SK-N-SH (cell line): ENCODE measurements at regions not wholly inside any gene's neighbourhood (a gene's known extent, or its start where the extent isn't known, plus 50 kb on each side); places are given as distances from the start of the nearest gene placed in this dataset.

ENCODE experiments used
- CTCF ChIA-PET: fragments of 300-600, 350-600 bp; formaldehyde crosslinking; extraction: SDS; loops from one replicate; lab custom pipeline; 2021; lab: Yijun Ruan, JAX
- POLR2A ChIA-PET: fragments of 350-600 bp; sonication (Branson Sonifier 250); formaldehyde crosslinking; extraction: SDS; loops from one replicate; lab custom pipeline; 2020; ENCODE audit warnings: antibody characterized with exemption, inconsistent platforms; lab: Yijun Ruan, JAX
- DNase-seq: peaks from one replicate; pipeline ENCODE4 v3.0.0; 2012
- H2AFZ ChIP-seq: fragments of 200-600 bp; sonication (generic); 2 replicates; pipeline ENCODE4 v1.8.1; 2016; ENCODE audit warnings: antibody characterized with exemption, mild to moderate bottlenecking, low read depth
- H3F3A ChIP-seq: fragments of 200-600 bp; sonication (generic); replicated peaks from 2 replicates; pipeline ENCODE3; 2016; ENCODE audit warnings: antibody characterized with exemption, mild to moderate bottlenecking; ENCODE audit not compliant: insufficient read depth
- H3K27ac ChIP-seq, 2 experiments: fragments of 200-500 bp in 1 of 2; fragments of 200-600 bp in 1 of 2; sonication (Bioruptor generic) in 1 of 2; sonication (generic), shearing (Covaris generic) in 1 of 2; 2 replicates each; pipeline versions ENCODE4 v1.5.1 to v1.6.1; 2014 to 2016; ENCODE audit warnings: low read depth in 2 of 2, inconsistent platforms in 1 of 2, low read length in 1 of 2, mild to moderate bottlenecking in 1 of 2, mixed read lengths in 1 of 2
- H3K27me3 ChIP-seq: fragments of 200-600 bp; sonication (generic), shearing (Covaris generic); 2 replicates; pipeline ENCODE4 v1.6.1; 2016; ENCODE audit warnings: mixed run types; ENCODE audit not compliant: insufficient read depth
- H3K36me3 ChIP-seq, 2 experiments: fragments of 200-500 bp in 1 of 2; fragments of 200-600 bp in 1 of 2; sonication (Bioruptor generic) in 1 of 2; sonication (generic) in 1 of 2; replicated peaks in 1 of 2; 2 replicates each; pipeline versions ENCODE3 to v1.5.1; 2014 to 2016; ENCODE audit warnings: low read length in 1 of 2, mild to moderate bottlenecking in 1 of 2; ENCODE audit not compliant: insufficient read depth in 2 of 2, control insufficient read depth in 1 of 2
- H3K4me1 ChIP-seq, 2 experiments: fragments of 200-500 bp in 1 of 2; fragments of 200-600 bp in 1 of 2; sonication (Bioruptor generic) in 1 of 2; sonication (generic), shearing (Covaris generic) in 1 of 2; 2 replicates each; pipeline versions ENCODE4 v1.5.1 to v1.6.1; 2014 to 2016; ENCODE audit warnings: low read depth in 1 of 2, low read length in 1 of 2, mixed run types in 1 of 2; ENCODE audit not compliant: insufficient read depth in 2 of 2, control insufficient read depth in 1 of 2
- H3K4me2 ChIP-seq: fragments of 200-600 bp; sonication (generic), shearing (Covaris generic); 2 replicates; pipeline ENCODE4 v1.6.1; 2017; ENCODE audit warnings: mixed run types
- H3K4me3 ChIP-seq, 2 experiments: fragments of 200-500 bp in 1 of 2; fragments of 200-600 bp in 1 of 2; sonication (Bioruptor generic) in 1 of 2; sonication (generic), shearing (Covaris generic) in 1 of 2; 2 replicates each; pipeline versions ENCODE4 v1.5.1 to v1.8.1; 2014 to 2016; ENCODE audit warnings: low read depth in 2 of 2, inconsistent platforms in 1 of 2, low read length in 1 of 2, mild to moderate bottlenecking in 1 of 2, mixed read lengths in 1 of 2, moderate library complexity in 1 of 2
- H3K79me2 ChIP-seq: fragments of 200-600 bp; sonication (generic); 2 replicates; pipeline ENCODE4 v1.8.1; 2017; ENCODE audit warnings: mild to moderate bottlenecking; ENCODE audit not compliant: insufficient read depth
- H3K9ac ChIP-seq: fragments of 200-600 bp; sonication (generic); 2 replicates; pipeline ENCODE4 v1.6.1; 2017; ENCODE audit warnings: mixed run types
- H3K9me2 ChIP-seq: fragments of 200-600 bp; sonication (generic); 2 replicates; pipeline ENCODE4 v1.6.1; 2017; ENCODE audit warnings: mixed run types
- H3K9me3 ChIP-seq: fragments of 200-600 bp; sonication (generic); 2 replicates; pipeline ENCODE4 v1.6.1; 2017; ENCODE audit warnings: mixed run types, mild to moderate bottlenecking, moderate library complexity
- H4K20me1 ChIP-seq: fragments of 200-600 bp; sonication (generic); 2 replicates; pipeline ENCODE4 v1.6.1; 2017; ENCODE audit warnings: mild to moderate bottlenecking, mixed run types; ENCODE audit not compliant: insufficient read depth
- CTCF ChIP-seq: fragments of 200-600 bp; sonication (generic); IDR thresholded peaks from 2 replicates; pipeline ENCODE4 v1.6.1; 2017; ENCODE audit warnings: antibody characterized with exemption, mild to moderate bottlenecking, moderate library complexity
- ELF1 ChIP-seq: IDR thresholded peaks from 2 replicates; pipeline ENCODE4 v1.4.0; 2012
- EP300 ChIP-seq, 2 experiments: IDR thresholded peaks; 2 replicates each; pipeline versions ENCODE4 v1.4.0 to v1.6.1; 2012; ENCODE audit warnings: borderline replicate concordance in 1 of 2, low read depth in 1 of 2, low read length in 1 of 2
- FOSL2 ChIP-seq: IDR thresholded peaks from 2 replicates; pipeline ENCODE4 v1.4.0; 2012; ENCODE audit warnings: low read depth, mild to moderate bottlenecking, moderate library complexity, borderline replicate concordance
- GATA2 ChIP-seq: sonication (generic); formaldehyde crosslinking; IDR thresholded peaks from 2 replicates; pipeline ENCODE4 v1.5.0; 2020; ENCODE audit warnings: mild to moderate bottlenecking, missing genetic modification reagents
- JUND ChIP-seq: IDR thresholded peaks from 2 replicates; pipeline ENCODE4 v1.4.0; 2012
- MEF2A ChIP-seq: IDR thresholded peaks from 2 replicates; pipeline ENCODE4 v1.4.0; 2012; ENCODE audit warnings: low read depth, borderline replicate concordance
- MXI1 ChIP-seq: IDR thresholded peaks from 2 replicates; pipeline ENCODE4 v1.6.1; 2012; ENCODE audit warnings: mild to moderate bottlenecking, low read depth, low read length, improper control_type of control experiment
- POLR2AphosphoS5 ChIP-seq: IDR thresholded peaks from 2 replicates; pipeline ENCODE4 v1.6.1; 2012; ENCODE audit warnings: low read depth, low read length
- RCOR1 ChIP-seq: fragments of 150-350 bp; IDR thresholded peaks from 2 replicates; pipeline ENCODE4 v1.6.1; 2017; ENCODE audit warnings: antibody characterized with exemption, low read length
- RXRA ChIP-seq: IDR thresholded peaks from 2 replicates; pipeline ENCODE4 v1.4.0; 2012; ENCODE audit warnings: low read depth, mild to moderate bottlenecking, borderline replicate concordance
- SIN3A ChIP-seq: IDR thresholded peaks from 2 replicates; pipeline ENCODE4 v1.6.1; 2012; ENCODE audit warnings: low read depth, mild to moderate bottlenecking, low read length, moderate library complexity, borderline replicate concordance
- TCF12 ChIP-seq: IDR thresholded peaks from 2 replicates; pipeline ENCODE4 v1.4.0; 2012
- TEAD4 ChIP-seq: IDR thresholded peaks from 2 replicates; pipeline ENCODE4 v1.4.0; 2012; ENCODE audit warnings: mild to moderate bottlenecking, borderline replicate concordance; ENCODE audit not compliant: insufficient read depth
- YY1 ChIP-seq: IDR thresholded peaks from 2 replicates; pipeline ENCODE4 v1.4.0; 2012; ENCODE audit warnings: low read depth, mild to moderate bottlenecking
- WGBS: methylation state at CpG from one replicate; pipeline ENCODE4 v1.1.6; 2017; ENCODE audit warnings: low lambda C conversion rate; 5-methylcytosine and 5-hydroxymethylcytosine counted together
- TF ChIP-seq, protein P1 (sequence below): IDR thresholded peaks from 2 replicates; pipeline ENCODE4 v1.4.0; 2012; ENCODE audit warnings: low read depth, borderline replicate concordance
- TF ChIP-seq, protein P2 (sequence below): fragments of 150-350 bp; IDR thresholded peaks from 2 replicates; pipeline ENCODE4 v1.6.1; 2016; ENCODE audit warnings: mild to moderate bottlenecking, low read depth, low read length

GRCh38 chr12:17344649-17345048 is 738.7 kb upstream of the LMO3 start:
- ChIA-PET POLR2A (no interaction called here), CTCF (interaction anchor here (0.6 kb wide), 3 partner anchors 405 to 890 kb away, joined by 3 to 4 read pairs (median 4); no protein-coding TSS in a partner anchor)
- Histone ChIP-seq H3K9me2 (no peaks in the 10 kb centered on the region), H3K27ac (no peak overlapping the region), H3K27me3 (no peaks in the 10 kb centered on the region), H3K36me3 (no peaks in the 10 kb centered on the region), H3F3A (no peaks in the 10 kb centered on the region), H3K4me2 (no peak overlapping the region), H2AFZ (no peak overlapping the region), H3K4me3 (no peak overlapping the region), H3K9ac (no peak overlapping the region), H3K9me3 (no peaks in the 10 kb centered on the region), H4K20me1 (no peaks in the 10 kb centered on the region), H3K79me2 (no peaks in the 10 kb centered on the region), H3K4me1 (peaks cover 0 to 4% of the 10 kb centered on the region in 2 experiments; a peak in 1 of 4 replicates)
- no peak for DNase-seq
- 17% methylated on average over 1 of the region's 1 CpG for WGBS
- TF ChIP-seq MXI1 (no peak), TEAD4 (no peak), MEF2A (no peak), GATA2 (CRISPR knock-in tag) (no peak), YY1 (no peak), FOSL2 (no peak), EP300 (IDR thresholded peaks at IDR 0.05; ENCODE audit: borderline replicate concordance in 1 of 2, low read depth in 1 of 2, low read length in 1 of 2) (no peak), RXRA (no peak), SIN3A (no peak)

- Histone ChIP-seq H3K27me3 (no peaks in the 10 kb centered on the region), H3K79me2 (no peaks in the 10 kb centered on the region)
- POLR2A ChIA-PET, result no interaction called here
Observed at GRCh38 chr12:17342381-17342961, 736.5 kb upstream of the LMO3 start.

GRCh38 chr12:17335487-17335886 is 729.5 kb upstream of the LMO3 start:
- no peak overlapping the region for H3K4me3 ChIP-seq
- 0 out of 2 replicates have a peak, but pooled peaks cover 4% of the 10 kb centered on the region for H3K9me3 ChIP-seq
- no peaks in the 10 kb centered on the region for H3K36me3 ChIP-seq
- no peak overlapping the region for H3K4me2 ChIP-seq
- H3K27ac ChIP-seq, result no peak overlapping the region
- no peaks in the 10 kb centered on the region for H3K4me1 ChIP-seq
- no peaks in the 10 kb centered on the region for H3F3A ChIP-seq
- H4K20me1 ChIP-seq, result no peaks in the 10 kb centered on the region
- DNase-seq, result no peak
- ChIA-PET POLR2A (no interaction called here), CTCF (no interaction called here)
- H3K27me3 ChIP-seq, result no peaks in the 10 kb centered on the region
- no peak overlapping the region for H3K9ac ChIP-seq
- 37% methylated on average over 3 of the region's 3 CpGs for WGBS
- TF ChIP-seq, protein P1, sequence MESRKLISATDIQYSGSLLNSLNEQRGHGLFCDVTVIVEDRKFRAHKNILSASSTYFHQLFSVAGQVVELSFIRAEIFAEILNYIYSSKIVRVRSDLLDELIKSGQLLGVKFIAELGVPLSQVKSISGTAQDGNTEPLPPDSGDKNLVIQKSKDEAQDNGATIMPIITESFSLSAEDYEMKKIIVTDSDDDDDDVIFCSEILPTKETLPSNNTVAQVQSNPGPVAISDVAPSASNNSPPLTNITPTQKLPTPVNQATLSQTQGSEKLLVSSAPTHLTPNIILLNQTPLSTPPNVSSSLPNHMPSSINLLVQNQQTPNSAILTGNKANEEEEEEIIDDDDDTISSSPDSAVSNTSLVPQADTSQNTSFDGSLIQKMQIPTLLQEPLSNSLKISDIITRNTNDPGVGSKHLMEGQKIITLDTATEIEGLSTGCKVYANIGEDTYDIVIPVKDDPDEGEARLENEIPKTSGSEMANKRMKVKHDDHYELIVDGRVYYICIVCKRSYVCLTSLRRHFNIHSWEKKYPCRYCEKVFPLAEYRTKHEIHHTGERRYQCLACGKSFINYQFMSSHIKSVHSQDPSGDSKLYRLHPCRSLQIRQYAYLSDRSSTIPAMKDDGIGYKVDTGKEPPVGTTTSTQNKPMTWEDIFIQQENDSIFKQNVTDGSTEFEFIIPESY, result no peak
- TF ChIP-seq CTCF, result no peak
- no peak for TF ChIP-seq ELF1
- TF ChIP-seq POLR2AphosphoS5, result no peak
- TF ChIP-seq MEF2A, result no peak
- TF ChIP-seq YY1, result no peak
- TF ChIP-seq JUND, result no peak
- TF ChIP-seq RCOR1, result no peak
- no peaks in the 10 kb centered on the region for H3K79me2 ChIP-seq
- H3K9me2 ChIP-seq, result no peaks in the 10 kb centered on the region
- H2AFZ ChIP-seq, result no peak overlapping the region

More at GRCh38 chr12:17342381-17342961, 736.5 kb upstream of the LMO3 start:
- no peak for DNase-seq
- Histone ChIP-seq H3K9me3 (no peaks in the 10 kb centered on the region), H3K9me2 (no peaks in the 10 kb centered on the region), H3K27ac (no peak overlapping the region), H4K20me1 (no peaks in the 10 kb centered on the region), H3K4me2 (no peak overlapping the region), H3K4me1 (no peaks in the 10 kb centered on the region; a peak in 1 of 4 replicates), H3K36me3 (no peaks in the 10 kb centered on the region), H3K4me3 (no peak overlapping the region), H3F3A (no peaks in the 10 kb centered on the region), H3K9ac (no peak overlapping the region), H2AFZ (no peak overlapping the region)
- TF ChIP-seq TCF12, result no peak
- TF ChIP-seq, protein P2, sequence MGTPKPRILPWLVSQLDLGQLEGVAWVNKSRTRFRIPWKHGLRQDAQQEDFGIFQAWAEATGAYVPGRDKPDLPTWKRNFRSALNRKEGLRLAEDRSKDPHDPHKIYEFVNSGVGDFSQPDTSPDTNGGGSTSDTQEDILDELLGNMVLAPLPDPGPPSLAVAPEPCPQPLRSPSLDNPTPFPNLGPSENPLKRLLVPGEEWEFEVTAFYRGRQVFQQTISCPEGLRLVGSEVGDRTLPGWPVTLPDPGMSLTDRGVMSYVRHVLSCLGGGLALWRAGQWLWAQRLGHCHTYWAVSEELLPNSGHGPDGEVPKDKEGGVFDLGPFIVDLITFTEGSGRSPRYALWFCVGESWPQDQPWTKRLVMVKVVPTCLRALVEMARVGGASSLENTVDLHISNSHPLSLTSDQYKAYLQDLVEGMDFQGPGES, result no peak
- CTCF ChIA-PET, result no interaction called here
- 12% methylated on average over 1 of the region's 1 CpG for WGBS
